H1 (cell line): ENCODE measurements at regions not wholly inside any gene's neighbourhood (a gene's known extent, or its start where the extent isn't known, plus 50 kb on each side); places are given as distances from the start of the nearest gene placed in this dataset.

Experiments used
- CTCF ChIA-PET: fragments of 300-600 bp; sonication (Branson Sonifier 250); formaldehyde crosslinking; loops from one replicate; lab custom pipeline; 2021; ENCODE audit not compliant: partially characterized antibody; lab: Charles Lee
- POLR2A ChIA-PET: fragments of 300-600 bp; sonication (Branson Sonifier 250); formaldehyde crosslinking; loops from one replicate; lab custom pipeline; 2021; ENCODE audit warnings: inconsistent platforms; ENCODE audit not compliant: partially characterized antibody; lab: Charles Lee
- DNase-seq, 2 experiments: peaks; one replicate each; pipeline versions ENCODE4 v3.0.0 to v3.0.0-alpha.2; 2010 to 2022; ENCODE audit warnings: low spot score in 2 of 2, low read depth in 1 of 2, mixed read lengths in 1 of 2
- FAIRE-seq: peaks from 2 replicates; lab custom pipeline; 2011; peaks lifted over from hg19 to GRCh38; lab: Jason Lieb, UNC
- H2AFZ ChIP-seq: 2 replicates; pipeline ENCODE4 v1.8.1; 2012; ENCODE audit warnings: low read length, inconsistent platforms
- H2AK5ac ChIP-seq: 2 replicates; pipeline ENCODE4 v1.6.1; 2013; ENCODE audit warnings: low read depth, low read length
- H2BK120ac ChIP-seq: replicated peaks from 2 replicates; pipeline ENCODE3; 2013; ENCODE audit warnings: low read depth, low read length, inconsistent platforms
- H2BK12ac ChIP-seq: 2 replicates; pipeline ENCODE4 v1.6.1; 2013; ENCODE audit warnings: low read depth, low read length
- H2BK15ac ChIP-seq: 2 replicates; pipeline ENCODE4 v1.6.1; 2013; ENCODE audit warnings: low read length
- H2BK20ac ChIP-seq: 2 replicates; pipeline ENCODE4 v1.6.1; 2013; ENCODE audit warnings: low read length
- H2BK5ac ChIP-seq: 2 replicates; pipeline ENCODE4 v1.6.1; 2013; ENCODE audit warnings: low read depth, low read length
- H3K14ac ChIP-seq: 2 replicates; pipeline ENCODE4 v1.6.1; 2013; ENCODE audit warnings: inconsistent platforms; ENCODE audit not compliant: insufficient read length
- H3K18ac ChIP-seq: 2 replicates; pipeline ENCODE4 v1.6.1; 2013; ENCODE audit warnings: low read length; ENCODE audit errors: extremely low read depth
- H3K23ac ChIP-seq: 2 replicates; pipeline ENCODE4 v1.6.1; 2013; ENCODE audit warnings: inconsistent platforms; ENCODE audit not compliant: insufficient read length
- H3K23me2 ChIP-seq: 2 replicates; pipeline ENCODE4 v1.6.1; 2013; ENCODE audit warnings: low read depth, low read length
- H3K27ac ChIP-seq: 2 replicates; pipeline ENCODE4 v1.6.1; 2011; ENCODE audit warnings: low read depth, low read length, inconsistent platforms
- H3K27me3 ChIP-seq, 4 experiments: replicated peaks in 1 of 4; 1 replicate in 1 of 4; 2 replicates in 3 of 4; pipeline versions ENCODE4 v1.6.1 to v1.8.1; 2011 to 2013; ENCODE audit warnings: low read length in 3 of 4, mild to moderate bottlenecking in 3 of 4, inconsistent platforms in 2 of 4, mixed read lengths in 2 of 4, moderate library complexity in 1 of 4; ENCODE audit not compliant: control insufficient read depth in 3 of 4, insufficient read depth in 3 of 4; ENCODE audit errors: extremely low read depth in 1 of 4
- H3K36me3 ChIP-seq, 4 experiments: 2 replicates each; pipeline versions ENCODE4 v1.6.1 to v1.8.1; 2011 to 2013; ENCODE audit warnings: mild to moderate bottlenecking in 4 of 4, low read length in 3 of 4, moderate library complexity in 2 of 4, control low read depth in 1 of 4, inconsistent platforms in 1 of 4; ENCODE audit not compliant: insufficient read depth in 4 of 4, control insufficient read depth in 2 of 4
- H3K4ac ChIP-seq: replicated peaks from 2 replicates; pipeline ENCODE3; 2013; ENCODE audit warnings: low read length, low read depth, mixed read lengths, inconsistent platforms; ENCODE audit not compliant: insufficient read length
- H3K4me1 ChIP-seq, 4 experiments: replicated peaks in 1 of 4; 1 replicate in 1 of 4; 2 replicates in 3 of 4; pipeline versions ENCODE4 v1.6.1 to v1.8.1; 2011 to 2013; ENCODE audit warnings: low read length in 3 of 4, inconsistent platforms in 2 of 4, mixed read lengths in 1 of 4; ENCODE audit not compliant: insufficient read depth in 4 of 4, control insufficient read depth in 3 of 4
- H3K4me2 ChIP-seq, 2 experiments: 2 replicates each; pipeline versions ENCODE4 v1.6.1 to v1.8.1; 2011 to 2013; ENCODE audit warnings: low read depth in 2 of 2, low read length in 2 of 2, control low read depth in 1 of 2, inconsistent platforms in 1 of 2, mild to moderate bottlenecking in 1 of 2; ENCODE audit not compliant: insufficient read depth in 1 of 2
- H3K4me3 ChIP-seq, 4 experiments: fragments of 200-600, 300-600 bp in 1 of 4; sonication (generic), shearing (Covaris generic), sonication (Bioruptor Twin) in 1 of 4; 2 replicates each; pipeline versions ENCODE4 v1.5.1 to v1.8.1; 2011 to 2016; ENCODE audit warnings: low read length in 4 of 4, low read depth in 3 of 4, control low read depth in 2 of 4, inconsistent platforms in 2 of 4, mild to moderate bottlenecking in 2 of 4, mixed read lengths in 1 of 4, moderate library complexity in 1 of 4; ENCODE audit not compliant: insufficient read depth in 2 of 4; ENCODE audit errors: extremely low read depth in 1 of 4
- H3K56ac ChIP-seq: replicated peaks from 2 replicates; pipeline ENCODE3; 2013; ENCODE audit warnings: low read depth, mild to moderate bottlenecking, mixed read lengths, low read length, inconsistent platforms; ENCODE audit not compliant: insufficient read length
- H3K79me1 ChIP-seq: 2 replicates; pipeline ENCODE4 v1.6.1; 2013; ENCODE audit warnings: low read depth, low read length, control low read depth
- H3K79me2 ChIP-seq, 2 experiments: 2 replicates each; pipeline versions ENCODE4 v1.6.1 to v1.8.1; 2012 to 2013; ENCODE audit warnings: low read length in 2 of 2, mild to moderate bottlenecking in 2 of 2, inconsistent platforms in 1 of 2; ENCODE audit not compliant: insufficient read depth in 2 of 2, control insufficient read depth in 1 of 2
- H3K9ac ChIP-seq, 4 experiments: replicated peaks in 1 of 4; 1 replicate in 1 of 4; 2 replicates in 3 of 4; pipeline versions ENCODE4 v1.6.1 to v1.8.1; 2011 to 2013; ENCODE audit warnings: low read depth in 3 of 4, low read length in 3 of 4, control low read depth in 2 of 4, mild to moderate bottlenecking in 2 of 4, moderate library complexity in 2 of 4, inconsistent platforms in 1 of 4; ENCODE audit errors: extremely low read depth in 1 of 4
- H3K9me3 ChIP-seq, 2 experiments: 2 replicates each; pipeline versions ENCODE4 v1.6.1 to v1.8.1; 2012 to 2013; ENCODE audit warnings: mild to moderate bottlenecking in 2 of 2, moderate library complexity in 2 of 2, control low read depth in 1 of 2, inconsistent platforms in 1 of 2, low read depth in 1 of 2, low read length in 1 of 2, mixed read lengths in 1 of 2; ENCODE audit not compliant: insufficient read depth in 2 of 2
- H4K20me1 ChIP-seq, 2 experiments: replicated peaks in 1 of 2; 2 replicates each; pipeline versions ENCODE3 to v1.8.1; 2011 to 2013; ENCODE audit warnings: inconsistent platforms in 2 of 2, low read length in 2 of 2, mild to moderate bottlenecking in 1 of 2; ENCODE audit not compliant: insufficient read depth in 2 of 2, control insufficient read depth in 1 of 2
- H4K5ac ChIP-seq: 2 replicates; pipeline ENCODE4 v1.6.1; 2013; ENCODE audit warnings: low read length, low read depth, mixed read lengths, inconsistent platforms; ENCODE audit not compliant: insufficient read length
- H4K8ac ChIP-seq: 2 replicates; pipeline ENCODE4 v1.8.0; 2013; ENCODE audit warnings: mild to moderate bottlenecking, moderate library complexity, low read length, inconsistent platforms; ENCODE audit not compliant: insufficient read depth; ENCODE audit errors: extremely low read depth
- H4K91ac ChIP-seq: replicated peaks from 2 replicates; pipeline ENCODE3; 2013; ENCODE audit warnings: low read length, mixed read lengths, inconsistent platforms; ENCODE audit not compliant: insufficient read length
- BCL11A ChIP-seq, 2 experiments: IDR thresholded peaks; one replicate each; pipeline ENCODE4 v1.6.1; 2011; ENCODE audit warnings: low read depth in 2 of 2, low read length in 2 of 2, mild to moderate bottlenecking in 2 of 2
- CHD1 ChIP-seq: IDR thresholded peaks from 2 replicates; pipeline ENCODE4 v1.6.1; 2012; ENCODE audit warnings: low read depth, low read length, improper control_type of control experiment
- FOSL1 ChIP-seq: IDR thresholded peaks from 2 replicates; pipeline ENCODE4 v1.6.1; 2011; ENCODE audit warnings: mild to moderate bottlenecking, low read depth, low read length, moderate library complexity; ENCODE audit not compliant: insufficient read depth
- JUND ChIP-seq: IDR thresholded peaks from 2 replicates; pipeline ENCODE4 v1.6.1; 2011; ENCODE audit warnings: mild to moderate bottlenecking, improper control_type of control experiment, low read length
- MAFK ChIP-seq: IDR thresholded peaks from 2 replicates; pipeline ENCODE4 v1.6.1; 2012; ENCODE audit warnings: low read depth, mild to moderate bottlenecking, improper control_type of control experiment, low read length
- NANOG ChIP-seq: IDR thresholded peaks from 2 replicates; pipeline ENCODE4 v1.6.1; 2011; ENCODE audit warnings: low read length, low read depth, mild to moderate bottlenecking, inconsistent platforms; ENCODE audit not compliant: insufficient read depth, poor library complexity, severe bottlenecking
- PHF8 ChIP-seq: fragments of 200-600 bp; sonication (generic); conservative IDR thresholded peaks from 2 replicates; pipeline ENCODE4 v1.7.1; 2012; ENCODE audit warnings: low read depth, mild to moderate bottlenecking, inconsistent platforms, low read length, moderate library complexity
- POLR2A ChIP-seq, 2 experiments: IDR thresholded peaks; 1 replicate in 1 of 2; 2 replicates in 1 of 2; pipeline ENCODE4 v1.6.1; 2011; ENCODE audit warnings: low read depth in 2 of 2, low read length in 2 of 2, mild to moderate bottlenecking in 2 of 2; ENCODE audit errors: control extremely low read depth in 1 of 2
- RNF2 ChIP-seq: fragments of 200-900, 300-1000 bp; sonication (generic); IDR thresholded peaks from 2 replicates; pipeline ENCODE4 v1.7.1; 2016; ENCODE audit warnings: borderline replicate concordance, low read depth, mild to moderate bottlenecking, antibody characterized with exemption, low read length; ENCODE audit not compliant: poor library complexity, severe bottlenecking; ENCODE audit errors: missing control alignments
- SIRT6 ChIP-seq: IDR thresholded peaks from one replicate; pipeline ENCODE4 v1.7.1; 2012; ENCODE audit warnings: low read length, inconsistent platforms
- TBP ChIP-seq: IDR thresholded peaks from 2 replicates; pipeline ENCODE4 v1.6.1; 2011; ENCODE audit warnings: low read depth, low read length, improper control_type of control experiment
- WGBS, 2 experiments: shearing (Covaris generic) in 1 of 2; methylation state at CpG; one replicate each; pipeline versions ENCODE4 v1.1.6 to v1.1.7; 2013 to 2015; ENCODE audit warnings: low lambda C conversion rate in 2 of 2, mixed read lengths in 2 of 2, inconsistent platforms in 1 of 2, low coverage in 1 of 2, missing lambda C conversion rate in 1 of 2; ENCODE audit not compliant: insufficient replicate concordance in 2 of 2, insufficient coverage in 1 of 2, insufficient read length in 1 of 2; ENCODE audit errors: extremely low coverage in 1 of 2, missing lambda C conversion rate in 1 of 2; 5-methylcytosine and 5-hydroxymethylcytosine counted together
- TF ChIP-seq, protein P1 (sequence below), 3 experiments: IDR thresholded peaks; 1 replicate in 2 of 3; 2 replicates in 1 of 3; pipeline versions ENCODE4 v1.5.1 to v1.6.1; 2011; ENCODE audit warnings: low read length in 3 of 3, mild to moderate bottlenecking in 3 of 3, inconsistent platforms in 2 of 3, low read depth in 1 of 3, moderate library complexity in 1 of 3; ENCODE audit not compliant: insufficient read depth in 1 of 3; ENCODE audit errors: control extremely low read depth in 1 of 3

DNA sequence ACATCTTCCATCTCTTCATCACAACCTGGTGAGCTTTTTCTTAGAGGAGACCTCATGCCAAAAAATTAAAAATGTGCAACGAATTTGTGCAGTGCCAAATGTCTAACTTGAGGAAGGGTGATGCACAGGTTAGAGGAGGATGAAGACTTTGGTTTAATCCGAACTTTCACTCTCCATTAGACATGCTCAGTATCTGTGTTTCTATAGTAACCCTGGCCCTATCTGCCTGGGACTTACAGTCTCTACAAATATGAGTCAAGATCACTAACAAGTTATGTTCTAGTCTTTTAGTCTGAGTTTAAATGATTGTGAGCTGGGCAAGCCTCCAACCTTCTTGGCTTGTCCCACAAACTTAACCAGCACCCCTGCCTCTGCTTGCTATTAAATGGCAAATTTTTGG lies 377.0 kb downstream of the BMP2 start:
- no peaks in the 10 kb centered on the region for H3K36me3 ChIP-seq
- H3K9ac ChIP-seq, result no peak overlapping the region
- ChIA-PET POLR2A (no interaction called here), CTCF (interaction anchor here (1.6 kb wide), 1 partner anchor 17 kb away, joined by 4 read pairs; no protein-coding TSS in a partner anchor)
- H2BK20ac ChIP-seq, result no peak overlapping the region
- no peak overlapping the region for H3K23ac ChIP-seq
- no peak overlapping the region for H4K91ac ChIP-seq
- H3K79me2 ChIP-seq, result no peaks in the 10 kb centered on the region
- no peak overlapping the region for H3K4ac ChIP-seq
- no peak overlapping the region for H3K4me3 ChIP-seq
- H2AFZ ChIP-seq, result no peak overlapping the region
- H2AK5ac ChIP-seq, result no peak overlapping the region
- H3K18ac ChIP-seq, result no peak overlapping the region
- no peak overlapping the region for H2BK5ac ChIP-seq
- no peak overlapping the region for H2BK12ac ChIP-seq
- no peaks in the 10 kb centered on the region for H3K27me3 ChIP-seq
- H2BK120ac ChIP-seq, result no peak overlapping the region
- H2BK15ac ChIP-seq, result no peak overlapping the region
- no peaks in the 10 kb centered on the region for H3K79me1 ChIP-seq
- H3K4me1 ChIP-seq, result no peaks in the 10 kb centered on the region
- FAIRE-seq, result no peak
- no peaks in the 10 kb centered on the region for H3K9me3 ChIP-seq
- no peak overlapping the region for H4K8ac ChIP-seq
- H3K4me2 ChIP-seq, result no peak overlapping the region
- H4K20me1 ChIP-seq, result no peaks in the 10 kb centered on the region
- WGBS, 2 experiments, result 90% methylated on average over 2 of the region's 2 CpGs; no CpG with 5 or more reads in 1 of the 2 experiments
- no peak overlapping the region for H4K5ac ChIP-seq
- H3K14ac ChIP-seq, result no peak overlapping the region
- H3K27ac ChIP-seq, result no peak overlapping the region
- H3K56ac ChIP-seq, result no peak overlapping the region
- no peaks in the 10 kb centered on the region for H3K23me2 ChIP-seq
- DNase-seq, result no peak
- TF ChIP-seq MAFK, result no peak
- TF ChIP-seq JUND, result no peak
- TF ChIP-seq TBP, result no peak
- TF ChIP-seq PHF8, result no peak
- TF ChIP-seq BCL11A (IDR thresholded peaks at IDR 0.05; ENCODE audit: low read depth in 2 of 2, low read length in 2 of 2), result no peak
- TF ChIP-seq FOSL1, result no peak
- TF ChIP-seq, protein P1, sequence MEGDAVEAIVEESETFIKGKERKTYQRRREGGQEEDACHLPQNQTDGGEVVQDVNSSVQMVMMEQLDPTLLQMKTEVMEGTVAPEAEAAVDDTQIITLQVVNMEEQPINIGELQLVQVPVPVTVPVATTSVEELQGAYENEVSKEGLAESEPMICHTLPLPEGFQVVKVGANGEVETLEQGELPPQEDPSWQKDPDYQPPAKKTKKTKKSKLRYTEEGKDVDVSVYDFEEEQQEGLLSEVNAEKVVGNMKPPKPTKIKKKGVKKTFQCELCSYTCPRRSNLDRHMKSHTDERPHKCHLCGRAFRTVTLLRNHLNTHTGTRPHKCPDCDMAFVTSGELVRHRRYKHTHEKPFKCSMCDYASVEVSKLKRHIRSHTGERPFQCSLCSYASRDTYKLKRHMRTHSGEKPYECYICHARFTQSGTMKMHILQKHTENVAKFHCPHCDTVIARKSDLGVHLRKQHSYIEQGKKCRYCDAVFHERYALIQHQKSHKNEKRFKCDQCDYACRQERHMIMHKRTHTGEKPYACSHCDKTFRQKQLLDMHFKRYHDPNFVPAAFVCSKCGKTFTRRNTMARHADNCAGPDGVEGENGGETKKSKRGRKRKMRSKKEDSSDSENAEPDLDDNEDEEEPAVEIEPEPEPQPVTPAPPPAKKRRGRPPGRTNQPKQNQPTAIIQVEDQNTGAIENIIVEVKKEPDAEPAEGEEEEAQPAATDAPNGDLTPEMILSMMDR (IDR thresholded peaks at IDR 0.05; ENCODE audit: control extremely low read depth in 1 of 3, insufficient read depth in 1 of 3, low read depth in 1 of 3, low read length in 3 of 3), result no peak
- TF ChIP-seq SIRT6, result no peak
- TF ChIP-seq POLR2A (IDR thresholded peaks at IDR 0.05; ENCODE audit: control extremely low read depth in 1 of 2, low read depth in 2 of 2, low read length in 2 of 2), result no peak
- no peak for TF ChIP-seq NANOG
- TF ChIP-seq RNF2, result no peak
- no peak for TF ChIP-seq CHD1
